Iris pigment epithelial cell (primary cell): ENCODE measurements at regions not wholly inside any gene's neighbourhood (a gene's known extent, or its start where the extent isn't known, plus 50 kb on each side); places are given as distances from the start of the nearest gene placed in this dataset.

ENCODE experiments used
- DNase-seq: peaks from one replicate; pipeline ENCODE4 v3.0.0-alpha.2; 2011; ENCODE audit warnings: low read depth

GRCh38 chr5:71948206-71948605 lies 159.1 kb upstream of the MAP1B start:
- peak; percentile 7 for DNase-seq

- DNase-seq = no peak
Measured at GRCh38 chr5:71949772-71950171, 157.5 kb upstream of the MAP1B start.

DNA sequence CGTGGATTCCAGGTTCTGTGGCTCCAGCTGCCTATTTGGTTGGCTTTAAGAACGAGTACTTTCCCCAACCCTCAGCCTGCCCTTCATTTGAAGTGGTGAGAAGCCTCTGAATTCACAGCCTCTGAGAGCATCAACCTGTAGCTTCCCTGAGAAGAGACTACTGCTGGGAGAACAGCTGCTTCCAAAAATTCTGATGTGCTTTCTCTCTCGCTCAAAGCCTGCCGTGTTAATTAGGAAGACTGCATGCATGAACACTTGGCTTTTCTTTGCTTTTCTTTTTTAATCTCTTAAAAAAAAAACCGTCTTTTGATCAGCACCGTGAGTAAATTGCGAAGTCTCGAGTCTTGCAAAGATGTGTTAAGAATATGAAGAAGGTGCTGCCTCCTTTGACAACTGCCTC lies 153.4 kb upstream of the MAP1B start:
- no peak for DNase-seq

GRCh38 chr5:71954329-71954728 lies 152.9 kb upstream of the MAP1B start:
- no peak for DNase-seq

DNA sequence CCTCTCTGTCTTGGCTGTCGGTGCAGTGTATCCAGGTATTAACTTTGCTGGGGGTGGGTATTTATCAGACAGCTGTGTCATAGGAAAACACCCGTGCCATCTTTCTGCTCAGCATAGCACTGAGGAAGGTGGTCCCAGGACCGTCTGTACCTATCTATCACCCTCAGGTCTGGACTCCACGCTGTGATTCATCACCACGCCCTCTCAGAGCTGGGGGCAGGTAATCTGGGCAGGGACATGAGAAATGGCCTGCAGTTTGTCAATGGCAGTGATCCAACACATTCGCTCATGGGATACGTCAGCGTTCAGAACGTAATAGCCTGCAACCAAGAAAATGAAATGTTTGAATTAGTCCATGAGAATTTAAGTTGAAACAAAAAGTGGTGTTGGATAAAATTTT lies 151.6 kb upstream of the MAP1B start:
- no peak for DNase-seq

- no peak for DNase-seq
Measured at GRCh38 chr5:71957292-71957898, 149.9 kb upstream of the MAP1B start.

GRCh38 chr5:71960195-71960594 lies 147.1 kb upstream of the MAP1B start:
- DNase-seq = no peak

DNA sequence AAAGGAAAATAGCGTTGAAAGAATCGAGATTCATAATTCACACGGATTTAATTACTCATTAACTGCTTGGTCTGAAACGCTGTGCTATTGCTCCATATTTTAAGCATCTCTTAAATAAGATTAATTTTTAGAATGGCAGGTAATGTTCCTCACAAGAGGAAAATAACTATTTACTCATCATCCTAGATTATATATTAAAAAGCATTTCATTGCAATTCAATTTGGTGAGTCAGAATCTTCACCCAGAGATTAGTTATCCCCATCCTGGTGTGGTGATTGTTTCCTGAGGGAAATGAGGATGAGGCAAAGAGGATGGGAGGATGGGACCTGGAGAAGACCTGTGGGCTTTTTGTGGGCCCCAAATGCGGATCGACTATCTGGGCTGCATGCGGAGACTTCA lies 145.5 kb upstream of the MAP1B start:
- DNase-seq = no peak

DNA sequence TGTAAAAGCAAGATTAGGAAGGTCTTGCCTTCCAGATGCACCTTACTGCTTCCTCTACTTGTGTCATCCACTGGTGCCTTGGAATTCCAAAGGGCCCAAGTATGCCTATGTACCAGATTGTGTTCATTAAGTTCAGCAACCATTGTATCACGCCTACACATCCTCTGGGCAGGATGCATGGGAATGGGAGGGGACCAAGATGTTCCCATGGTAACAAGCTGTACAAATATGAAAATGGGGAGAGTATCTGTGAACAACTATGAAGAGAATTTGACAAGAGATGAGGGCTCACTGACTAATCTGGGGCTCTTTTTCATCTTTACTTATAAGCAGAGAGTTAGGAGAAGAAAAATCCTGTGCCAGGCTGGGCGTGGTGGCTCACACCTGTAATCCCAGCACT lies 137.8 kb upstream of the MAP1B start:
- no peak for DNase-seq

GRCh38 chr5:71971862-71972261 lies 135.4 kb upstream of the MAP1B start:
- DNase-seq = no peak

DNA sequence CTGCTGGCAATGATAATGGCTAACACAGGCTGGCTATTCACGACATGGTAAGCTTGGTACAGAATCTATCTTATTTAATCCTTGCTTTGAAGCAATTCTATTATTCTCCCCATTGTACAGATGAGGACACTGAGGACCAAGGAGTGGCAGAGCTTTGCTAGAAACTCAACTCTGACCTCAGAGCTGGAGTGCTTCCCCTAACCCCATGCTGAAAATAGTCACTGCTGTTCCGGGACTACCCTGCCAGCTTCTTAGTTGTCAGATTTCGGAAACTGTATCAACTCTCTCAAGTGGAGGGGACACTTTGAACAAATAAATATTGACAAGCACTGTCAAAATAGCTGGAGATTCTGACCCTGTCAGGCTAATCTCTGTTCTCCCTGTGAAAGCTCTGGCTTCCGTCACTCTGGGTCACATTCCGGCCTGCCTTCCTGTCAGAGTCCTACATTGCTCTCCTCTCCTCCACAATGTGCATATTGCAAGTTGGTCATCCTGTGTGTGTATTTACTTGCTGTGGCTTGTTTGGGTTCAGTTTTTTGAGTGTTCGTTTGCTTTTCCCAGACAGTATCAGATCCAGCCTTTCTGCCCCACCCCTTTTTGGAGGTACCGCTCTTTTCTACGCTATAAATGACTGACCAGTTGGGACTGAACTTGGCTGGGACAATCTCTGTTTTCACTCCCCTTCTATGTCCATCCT lies 134.3 kb upstream of the MAP1B start:
- DNase-seq = no peak

DNA sequence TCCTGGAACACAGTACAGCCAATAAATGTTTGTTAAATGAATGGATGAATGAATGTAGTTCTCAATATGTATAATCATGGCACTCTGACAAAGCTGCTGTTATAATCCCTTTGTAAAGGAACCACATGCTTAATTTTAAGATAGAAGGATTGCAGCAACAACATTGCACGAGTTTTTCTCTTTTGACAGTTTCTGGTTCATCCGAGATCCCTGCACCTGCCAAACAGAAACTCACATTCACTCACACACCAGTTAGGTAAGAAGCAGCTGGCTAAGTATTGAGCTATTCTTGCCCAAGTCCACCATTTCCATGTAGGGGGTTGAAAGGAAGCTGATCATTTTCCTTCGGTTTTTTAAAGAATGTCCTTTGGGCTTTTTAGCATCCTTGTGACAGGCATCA lies 133.7 kb upstream of the MAP1B start:
- DNase-seq = no peak

- peak; percentile 15 for DNase-seq
Measured at GRCh38 chr5:71974165-71974564, 133.1 kb upstream of the MAP1B start.

DNA sequence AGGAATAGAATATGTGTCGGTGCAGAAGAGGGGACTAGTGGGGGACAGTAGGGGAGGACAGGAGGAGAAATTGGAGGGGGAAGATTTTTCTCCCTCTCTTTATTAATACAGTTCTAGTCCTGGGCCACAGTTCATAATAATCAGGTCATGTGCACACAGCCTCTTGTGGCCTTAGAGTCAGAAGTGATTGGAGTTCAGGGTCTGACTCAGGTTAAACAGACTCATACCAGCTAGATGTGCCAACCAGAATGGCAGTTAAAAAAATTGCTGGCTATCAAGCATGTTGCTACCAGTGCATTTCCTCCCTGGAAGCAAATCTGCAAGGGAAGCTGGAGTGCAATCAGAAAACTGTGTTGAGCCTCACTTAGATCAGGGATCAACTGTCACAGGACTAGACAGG lies 132.7 kb upstream of the MAP1B start:
- DNase-seq = no peak

DNA sequence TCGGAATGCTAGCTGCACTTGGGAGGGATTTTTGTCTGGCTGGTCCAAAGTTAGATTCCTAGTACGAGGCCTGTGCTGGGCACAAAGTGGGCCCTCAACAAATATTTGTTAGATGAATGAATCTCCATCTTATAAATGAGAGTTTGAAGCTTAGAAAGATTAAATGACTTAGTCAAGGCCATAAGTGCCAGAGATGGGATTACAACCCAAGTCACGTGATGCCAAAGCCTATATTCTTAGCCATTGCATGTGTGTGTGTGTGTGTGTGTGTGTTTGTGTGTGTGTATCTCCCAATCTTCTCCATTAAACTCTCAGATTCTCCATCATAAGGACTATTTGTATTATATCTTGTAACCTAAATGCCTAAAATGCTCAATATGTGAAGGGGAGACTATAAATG lies 130.8 kb upstream of the MAP1B start:
- DNase-seq = no peak

DNA sequence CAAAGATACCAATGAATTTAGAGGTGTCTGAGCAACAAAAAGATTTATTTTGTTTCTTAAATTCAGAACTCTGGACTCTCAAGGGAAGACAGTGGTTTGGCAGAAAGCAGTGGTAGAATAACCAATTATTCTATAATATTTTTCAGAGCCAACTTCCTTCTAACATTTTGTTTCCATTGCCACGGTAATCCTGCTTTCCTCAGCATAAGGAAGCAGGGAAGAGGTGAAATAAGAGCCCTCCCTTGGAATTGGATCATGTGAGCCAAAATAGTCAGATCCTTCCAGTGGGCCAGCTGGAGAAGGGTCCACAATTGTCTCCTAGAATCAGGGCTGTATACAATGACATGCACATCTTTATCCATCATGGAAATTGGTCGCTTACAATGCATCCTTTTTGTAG lies 130.0 kb upstream of the MAP1B start:
- no peak for DNase-seq

GRCh38 chr5:71978216-71978615 lies 129.1 kb upstream of the MAP1B start:
- DNase-seq = no peak

DNA sequence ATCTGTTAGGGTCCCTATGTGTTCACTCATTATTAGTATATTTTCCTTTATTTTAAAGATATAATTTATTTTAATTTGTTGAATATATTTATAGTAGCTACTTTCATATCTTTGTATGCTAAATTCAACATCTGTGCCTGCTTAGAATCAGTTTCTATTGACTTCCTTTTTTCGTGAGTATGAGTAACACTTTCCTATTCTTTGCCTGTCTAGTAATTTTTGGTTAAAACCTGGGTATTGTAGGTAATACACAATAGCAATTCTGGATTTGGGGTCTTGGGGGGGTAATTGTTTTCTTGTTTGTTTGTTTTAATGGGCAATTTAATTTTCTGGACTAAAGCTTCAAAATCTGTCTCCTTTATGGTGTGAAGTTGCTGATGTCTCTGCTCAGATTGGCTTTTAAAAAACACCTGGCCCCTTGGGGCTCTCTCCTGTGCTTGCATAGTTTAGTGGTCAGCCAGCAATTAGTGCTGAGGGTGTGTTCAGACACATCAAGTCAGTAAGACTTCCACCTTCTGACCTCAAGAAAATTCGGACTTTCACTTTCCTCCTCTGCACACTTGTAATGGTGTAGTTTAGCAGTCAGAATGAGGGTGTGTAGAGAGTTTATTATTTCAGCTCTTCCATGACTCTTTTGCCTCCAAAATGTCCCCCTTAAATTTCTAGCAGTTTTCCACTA lies 124.4 kb upstream of the MAP1B start:
- DNase-seq = no peak

DNA sequence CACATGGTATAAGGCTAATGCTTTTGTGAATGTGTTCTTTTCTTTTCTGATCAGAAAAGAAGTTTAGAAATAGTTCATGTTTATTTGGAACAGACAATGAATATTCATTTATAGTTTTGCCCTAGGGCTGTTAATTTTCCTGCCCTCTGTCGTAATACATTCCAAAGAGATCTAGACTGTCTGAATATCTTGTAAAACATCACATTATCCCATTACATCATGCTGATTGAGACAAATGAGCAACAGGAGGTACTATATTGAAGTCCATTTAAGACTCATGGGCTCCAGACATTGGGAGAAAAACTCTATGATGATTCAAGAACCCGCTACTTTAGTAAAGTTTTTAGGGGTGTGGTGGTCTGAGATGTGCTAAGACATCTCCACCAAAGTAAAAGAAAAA lies 121.2 kb upstream of the MAP1B start:
- DNase-seq = no peak

DNA sequence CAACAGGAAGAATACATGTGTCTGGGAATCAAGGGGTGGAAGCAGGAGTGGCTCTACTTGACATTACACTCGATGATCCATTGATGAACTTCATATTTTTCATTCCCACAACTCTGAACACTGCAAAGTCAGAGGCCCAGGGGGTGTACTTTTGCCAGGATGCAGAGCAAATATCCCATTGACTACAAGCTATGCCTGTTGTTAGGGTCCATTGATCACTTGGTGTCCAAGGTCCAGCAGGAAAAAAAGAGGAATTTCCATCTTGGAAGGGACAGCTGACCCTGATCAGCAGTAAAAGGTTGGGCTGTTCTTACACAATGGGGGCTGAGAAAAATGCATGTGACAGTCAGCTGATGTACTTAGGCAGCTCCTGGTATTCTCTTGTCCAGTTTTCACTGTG lies 118.5 kb upstream of the MAP1B start:
- no peak for DNase-seq

- no peak for DNase-seq
Measured at GRCh38 chr5:71993600-71993999, 113.7 kb upstream of the MAP1B start.

GRCh38 chr5:71996789-71997188 lies 110.5 kb upstream of the MAP1B start:
- DNase-seq = no peak

GRCh38 chr5:71998746-71999145 lies 108.5 kb upstream of the MAP1B start:
- no peak for DNase-seq

GRCh38 chr5:72000707-72001106 lies 106.6 kb upstream of the MAP1B start:
- no peak for DNase-seq
